GM23338 (cell line): ENCODE measurements at regions not wholly inside any gene's neighbourhood (a gene's known extent, or its start where the extent isn't known, plus 50 kb on each side); places are given as distances from the start of the nearest gene placed in this dataset.

ENCODE experiments used
- ATAC-seq: fragments of 200-7000 bp; cut with Tn5 transposase; 3 replicates; pipeline ENCODE4 v1.9.1; 2020
- DNase-seq: peaks from one replicate; pipeline ENCODE4 v3.0.0-alpha.2; 2015; ENCODE audit warnings: low spot score
- H2AFZ ChIP-seq: fragments of 200-600 bp; sonication (generic); 2 replicates; pipeline ENCODE4 v1.8.0; 2016; ENCODE audit warnings: antibody characterized with exemption, mild to moderate bottlenecking, moderate library complexity
- H3F3A ChIP-seq: fragments of 200-600 bp; sonication (generic); replicated peaks from 2 replicates; pipeline ENCODE4 v1.8.0; 2017; ENCODE audit warnings: antibody characterized with exemption, mixed run types, low read depth
- H3K27ac ChIP-seq: fragments of 200-600 bp; sonication (generic); 2 replicates; pipeline ENCODE4 v1.6.1; 2016; ENCODE audit warnings: low read depth
- H3K27me3 ChIP-seq: fragments of 200-600 bp; sonication (generic); 2 replicates; pipeline ENCODE4 v1.8.0; 2016; ENCODE audit warnings: mild to moderate bottlenecking, mixed run types, moderate library complexity; ENCODE audit not compliant: insufficient read depth
- H3K36me3 ChIP-seq: fragments of 200-600 bp; sonication (generic); 2 replicates; pipeline ENCODE4 v1.8.0; 2016; ENCODE audit warnings: mild to moderate bottlenecking; ENCODE audit not compliant: insufficient read depth
- H3K4me1 ChIP-seq: fragments of 200-600 bp; sonication (generic); 2 replicates; pipeline ENCODE4 v1.8.0; 2016; ENCODE audit warnings: mild to moderate bottlenecking, moderate library complexity; ENCODE audit not compliant: insufficient read depth
- H3K4me2 ChIP-seq: fragments of 200-600 bp; sonication (generic); 2 replicates; pipeline ENCODE4 v1.7.1; 2017; ENCODE audit warnings: mixed run types
- H3K4me3 ChIP-seq: fragments of 200-600 bp; sonication (generic); 2 replicates; pipeline ENCODE4 v1.6.1; 2016; ENCODE audit warnings: mixed run types
- H3K79me2 ChIP-seq: fragments of 200-600 bp; sonication (generic); replicated peaks from 2 replicates; pipeline ENCODE4 v1.8.0; 2017; ENCODE audit warnings: mild to moderate bottlenecking; ENCODE audit not compliant: insufficient read depth
- H3K9me2 ChIP-seq: fragments of 200-600 bp; sonication (generic); 2 replicates; pipeline ENCODE4 v1.8.0; 2017; ENCODE audit not compliant: insufficient read depth
- H4K20me1 ChIP-seq: fragments of 200-600 bp; sonication (generic); replicated peaks from 2 replicates; pipeline ENCODE4 v1.8.0; 2017; ENCODE audit warnings: mild to moderate bottlenecking; ENCODE audit not compliant: insufficient read depth
- H3K27ac Mint-ChIP-seq: 2 replicates; pipeline ENCODE4 v1.8.0; 2020; ENCODE audit warnings: inconsistent platforms, mild to moderate bottlenecking, moderate library complexity, mixed read lengths
- H3K27me3 Mint-ChIP-seq: 3 replicates; pipeline ENCODE4 v1.8.0; 2022; ENCODE audit warnings: low read depth, mild to moderate bottlenecking, moderate library complexity, mixed read lengths, inconsistent platforms; ENCODE audit not compliant: insufficient read depth, poor library complexity
- H3K36me3 Mint-ChIP-seq: 3 replicates; pipeline ENCODE4 v1.8.0; 2021; ENCODE audit warnings: low read depth, mild to moderate bottlenecking, inconsistent platforms, moderate library complexity, mixed read lengths
- H3K4me1 Mint-ChIP-seq: 3 replicates; pipeline ENCODE4 v1.8.0; 2020; ENCODE audit warnings: mild to moderate bottlenecking, inconsistent platforms, mixed read lengths
- H3K4me3 Mint-ChIP-seq: 3 replicates; pipeline ENCODE4 v1.8.0; 2021; ENCODE audit warnings: moderate library complexity, mild to moderate bottlenecking, inconsistent platforms, mixed read lengths
- H3K9me3 Mint-ChIP-seq: 3 replicates; pipeline ENCODE4 v1.8.0; 2020; ENCODE audit warnings: moderate library complexity, mild to moderate bottlenecking, inconsistent platforms, mixed read lengths
- CREB1 ChIP-seq: fragments of 250-450 bp; sonication (Bioruptor Pico); IDR thresholded peaks from 2 replicates; pipeline ENCODE4 v1.5.0; 2020; ENCODE audit warnings: low read depth, mild to moderate bottlenecking, moderate library complexity
- CTCF ChIP-seq, 2 experiments: fragments of 200-600 bp in 1 of 2; sonication (generic) in 1 of 2; conservative IDR thresholded peaks; 2 replicates each; pipeline versions ENCODE4 v1.5.1 to v1.6.1; 2016 to 2017; ENCODE audit warnings: antibody characterized with exemption in 2 of 2, low read depth in 2 of 2, mild to moderate bottlenecking in 2 of 2, moderate library complexity in 1 of 2
- ETS1 ChIP-seq: IDR thresholded peaks from 2 replicates; pipeline ENCODE4 v1.6.1; 2016; ENCODE audit warnings: antibody characterized with exemption
- EZH2 ChIP-seq: fragments of 200-600 bp; sonication (generic); IDR thresholded peaks from one replicate; pipeline ENCODE4 v1.8.0; 2017; ENCODE audit warnings: antibody characterized with exemption, mild to moderate bottlenecking, low read depth; ENCODE audit not compliant: unreplicated experiment
- EZH2phosphoT487 ChIP-seq: fragments of 200-600 bp; sonication (generic); IDR thresholded peaks from one replicate; pipeline ENCODE4 v1.8.1; 2018; ENCODE audit warnings: antibody characterized with exemption; ENCODE audit not compliant: unreplicated experiment
- JUNB ChIP-seq: IDR thresholded peaks from one replicate; pipeline ENCODE4 v1.6.1; 2016; ENCODE audit warnings: antibody characterized with exemption; ENCODE audit not compliant: unreplicated experiment
- NANOG ChIP-seq: IDR thresholded peaks from 2 replicates; pipeline ENCODE4 v1.6.1; 2016; ENCODE audit warnings: antibody characterized with exemption, borderline replicate concordance
- POLR2AphosphoS5 ChIP-seq: IDR thresholded peaks from 2 replicates; pipeline ENCODE4 v1.6.1; 2016; ENCODE audit warnings: antibody characterized with exemption, low read depth
- REST ChIP-seq: IDR thresholded peaks from one replicate; pipeline ENCODE4 v1.6.1; 2018; ENCODE audit warnings: antibody characterized with exemption; ENCODE audit not compliant: unreplicated experiment
- STAT1 ChIP-seq: IDR thresholded peaks from one replicate; pipeline ENCODE4 v1.6.1; 2016; ENCODE audit warnings: antibody characterized with exemption; ENCODE audit not compliant: unreplicated experiment
- ZNF331 ChIP-seq: fragments of 250-450 bp; sonication (Bioruptor Pico); IDR thresholded peaks from 2 replicates; pipeline ENCODE4 v1.5.0; 2020; ENCODE audit warnings: low read depth, mild to moderate bottlenecking, moderate library complexity
- ZNF462 ChIP-seq: fragments of 250-450 bp; sonication (Bioruptor Pico); IDR thresholded peaks from 2 replicates; pipeline ENCODE4 v1.5.0; 2020; ENCODE audit warnings: mild to moderate bottlenecking, moderate library complexity

GRCh38 chr22:27475548-27475897 is 326.0 kb downstream of the MN1 start (continued):
- no peak for TF ChIP-seq ZNF462
- TF ChIP-seq CREB1: no peak
- no peak for TF ChIP-seq STAT1
- no peak for TF ChIP-seq JUNB
- TF ChIP-seq ZNF331 (CRISPR knock-in tag): no peak
- no peak for TF ChIP-seq CTCF (conservative IDR thresholded peaks at IDR 0.05; ENCODE audit: low read depth in 2 of 2)
- TF ChIP-seq POLR2AphosphoS5: no peak

- no peaks in the 10 kb centered on the region for H3K27me3 ChIP-seq
- no peak for DNase-seq
- no peak overlapping the region for H3K27ac ChIP-seq
- H3F3A ChIP-seq: no peaks in the 10 kb centered on the region
- Mint-ChIP-seq H3K4me3 (no peak overlapping the region), H3K4me1 (peaks cover 50% of the 10 kb centered on the region), H3K27ac (no peak overlapping the region; the same call in 1 of the 2 replicates), H3K36me3 (no peaks in the 10 kb centered on the region), H3K9me3 (peaks cover 3% of the 10 kb centered on the region; the same call in 1 of the 3 replicates), H3K27me3 (peaks cover 8% of the 10 kb centered on the region)
- H2AFZ ChIP-seq: no peak overlapping the region
- H3K79me2 ChIP-seq: no peaks in the 10 kb centered on the region
- no peak overlapping the region for H3K4me3 ChIP-seq
- H3K36me3 ChIP-seq: no peaks in the 10 kb centered on the region
- no peak overlapping the region for H3K4me2 ChIP-seq
- no peak for ATAC-seq
- no peaks in the 10 kb centered on the region for H4K20me1 ChIP-seq
- peaks cover 30% of the 10 kb centered on the region for H3K4me1 ChIP-seq
- no peaks in the 10 kb centered on the region for H3K9me2 ChIP-seq
- TF ChIP-seq NANOG (no peak), ETS1 (no peak), REST (no peak), CTCF (conservative IDR thresholded peaks at IDR 0.05; ENCODE audit: low read depth in 2 of 2) (no peak), EZH2phosphoT487 (no peak), EZH2 (no peak)
These were observed 325.2 kb downstream of the MN1 start for GRCh38 chr22:27476318-27476717.
